ENCODE measurements at regions not wholly inside any gene's neighbourhood (a gene's known extent, or its start where the extent isn't known, plus 50 kb on each side); places are given as distances from the start of the nearest gene placed in this dataset.

GRCh38 chr9:1581926-1582325, 433.2 kb upstream of the SMARCA2 start:
- DNase-seq (ENCODE audit: low spot score in 2 of 2) = no peak
- H3K4me3 ChIP-seq = no peak overlapping the region
- intact Hi-C loops (cut with DNase I; ENCODE audit: low total_unique reads) = no loop called here

DNA sequence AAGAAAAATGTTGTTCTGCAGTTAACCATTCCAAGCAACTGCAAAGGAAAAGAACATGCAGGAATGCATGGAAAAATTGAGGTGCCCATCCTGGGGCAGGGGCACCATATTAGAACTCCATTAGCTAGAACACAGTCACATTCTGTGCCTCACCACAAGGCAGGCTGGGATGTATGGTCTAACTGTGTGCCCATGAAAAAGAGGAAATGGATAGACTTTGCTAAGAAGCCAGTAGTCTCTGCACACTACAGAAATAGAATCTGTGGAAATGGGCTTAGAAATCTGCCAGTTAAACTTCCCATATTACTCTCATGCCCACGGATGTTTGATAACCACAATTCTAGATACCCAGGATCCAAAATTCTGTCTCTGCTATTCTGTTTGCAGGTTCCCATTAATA, 423.8 kb upstream of the SMARCA2 start:
- Histone ChIP-seq H3K4me3 (no peak overlapping the region), H3K9me3 (no peaks in the 10 kb centered on the region), H3K36me3 (no peaks in the 10 kb centered on the region), H3K27me3 (no peaks in the 10 kb centered on the region), H3K27ac (no peak overlapping the region), H3K4me1 (no peaks in the 10 kb centered on the region)
- no peak for DNase-seq (ENCODE audit: low spot score in 2 of 2)
- TF ChIP-seq POLR2A (IDR thresholded peaks at IDR 0.05) (no peak), POLR2AphosphoS5 (IDR thresholded peaks at IDR 0.05) (no peak)
- TF ChIP-seq, protein P1, sequence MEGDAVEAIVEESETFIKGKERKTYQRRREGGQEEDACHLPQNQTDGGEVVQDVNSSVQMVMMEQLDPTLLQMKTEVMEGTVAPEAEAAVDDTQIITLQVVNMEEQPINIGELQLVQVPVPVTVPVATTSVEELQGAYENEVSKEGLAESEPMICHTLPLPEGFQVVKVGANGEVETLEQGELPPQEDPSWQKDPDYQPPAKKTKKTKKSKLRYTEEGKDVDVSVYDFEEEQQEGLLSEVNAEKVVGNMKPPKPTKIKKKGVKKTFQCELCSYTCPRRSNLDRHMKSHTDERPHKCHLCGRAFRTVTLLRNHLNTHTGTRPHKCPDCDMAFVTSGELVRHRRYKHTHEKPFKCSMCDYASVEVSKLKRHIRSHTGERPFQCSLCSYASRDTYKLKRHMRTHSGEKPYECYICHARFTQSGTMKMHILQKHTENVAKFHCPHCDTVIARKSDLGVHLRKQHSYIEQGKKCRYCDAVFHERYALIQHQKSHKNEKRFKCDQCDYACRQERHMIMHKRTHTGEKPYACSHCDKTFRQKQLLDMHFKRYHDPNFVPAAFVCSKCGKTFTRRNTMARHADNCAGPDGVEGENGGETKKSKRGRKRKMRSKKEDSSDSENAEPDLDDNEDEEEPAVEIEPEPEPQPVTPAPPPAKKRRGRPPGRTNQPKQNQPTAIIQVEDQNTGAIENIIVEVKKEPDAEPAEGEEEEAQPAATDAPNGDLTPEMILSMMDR (IDR thresholded peaks at IDR 0.05) = no peak
- intact Hi-C loops (cut with DNase I; ENCODE audit: low total_unique reads) = no loop called here

More at GRCh38 chr9:1581926-1582325, 433.2 kb upstream of the SMARCA2 start:
- no peak overlapping the region for H3K27ac ChIP-seq
- TF ChIP-seq POLR2A (IDR thresholded peaks at IDR 0.05) (no peak), POLR2AphosphoS5 (IDR thresholded peaks at IDR 0.05) (no peak)
- TF ChIP-seq, protein P1 (IDR thresholded peaks at IDR 0.05) = no peak
- H3K27me3 ChIP-seq = no peaks in the 10 kb centered on the region
- no peaks in the 10 kb centered on the region for H3K9me3 ChIP-seq
- no peaks in the 10 kb centered on the region for H3K4me1 ChIP-seq
- H3K36me3 ChIP-seq = no peaks in the 10 kb centered on the region

DNA sequence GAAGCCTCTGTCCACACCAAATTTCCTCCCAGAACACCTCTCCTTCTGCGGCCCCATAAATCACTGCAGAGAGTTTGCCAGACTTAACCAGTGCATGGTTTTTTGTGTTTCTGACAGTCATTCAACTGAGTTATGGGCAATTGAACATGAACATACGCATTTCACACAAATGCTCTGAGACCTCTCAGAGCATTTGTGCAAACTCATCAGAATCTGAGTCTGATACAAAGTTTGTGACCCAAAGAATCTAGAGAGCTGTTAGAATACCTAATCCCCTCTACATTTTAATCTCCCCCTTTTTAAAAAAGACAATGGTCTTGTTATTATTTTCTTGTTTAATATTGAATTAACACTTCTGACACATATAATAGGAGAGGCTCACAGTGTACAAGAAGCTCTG, 416.9 kb upstream of the SMARCA2 start:
- Histone ChIP-seq H3K36me3 (no peaks in the 10 kb centered on the region), H3K4me3 (no peak overlapping the region), H3K4me1 (no peaks in the 10 kb centered on the region), H3K9me3 (no peaks in the 10 kb centered on the region), H3K27ac (no peak overlapping the region), H3K27me3 (peaks cover 0 to 3% of the 10 kb centered on the region in 2 donors)
- intact Hi-C loops (cut with DNase I; ENCODE audit: low total_unique reads) = no loop called here
- DNase-seq (ENCODE audit: low spot score in 2 of 2) = no peak
- TF ChIP-seq, protein P1 (IDR thresholded peaks at IDR 0.05) = no peak
- TF ChIP-seq POLR2AphosphoS5 (IDR thresholded peaks at IDR 0.05) (no peak), POLR2A (IDR thresholded peaks at IDR 0.05) (no peak)

DNA sequence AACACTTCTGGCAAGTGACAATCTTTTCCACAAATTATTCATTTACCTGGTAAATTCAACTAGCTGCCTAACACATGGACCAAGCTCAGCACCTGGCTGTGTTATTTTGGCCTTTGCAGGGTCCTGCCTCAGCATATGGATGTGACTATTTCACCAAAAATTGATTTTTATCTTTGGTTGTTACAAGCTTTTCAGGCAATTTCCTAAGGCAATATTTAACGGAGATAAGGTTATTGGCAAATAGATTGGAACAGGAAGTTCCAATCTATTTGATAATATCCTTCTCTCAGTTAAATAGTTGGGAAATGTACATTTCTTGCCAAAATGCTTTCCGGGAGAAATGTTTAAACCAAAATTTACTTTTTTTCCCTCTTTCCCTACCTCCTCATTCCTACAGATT, 415.2 kb upstream of the SMARCA2 start:
- no peak overlapping the region for H3K27ac ChIP-seq
- no peak for DNase-seq (ENCODE audit: low spot score in 2 of 2)
- TF ChIP-seq, protein P1 (IDR thresholded peaks at IDR 0.05) = no peak
- TF ChIP-seq POLR2A (IDR thresholded peaks at IDR 0.05) = no peak
- TF ChIP-seq POLR2AphosphoS5 (IDR thresholded peaks at IDR 0.05) = no peak

GRCh38 chr9:1604942-1605560, 410.1 kb upstream of the SMARCA2 start:
- TF ChIP-seq POLR2AphosphoS5 (IDR thresholded peaks at IDR 0.05) = no peak
- TF ChIP-seq, protein P1 (IDR thresholded peaks at IDR 0.05) = peak in 2 of 3 donors; percentile 10 to 65
- no peaks in the 10 kb centered on the region for H3K36me3 ChIP-seq
- no peaks in the 10 kb centered on the region for H3K4me1 ChIP-seq
- no peak overlapping the region for H3K27ac ChIP-seq
- DNase-seq (ENCODE audit: low spot score in 2 of 2) = no peak
- H3K27me3 ChIP-seq = peaks cover 0 to 3% of the 10 kb centered on the region in 2 donors
- intact Hi-C loops (cut with DNase I; ENCODE audit: low total_unique reads) = no loop called here
- H3K4me3 ChIP-seq = no peak overlapping the region
- no peaks in the 10 kb centered on the region for H3K9me3 ChIP-seq

More for the DNA sequence above, 415.2 kb upstream of the SMARCA2 start:
- Histone ChIP-seq H3K4me3 (no peak overlapping the region), H3K27me3 (peaks cover 0 to 3% of the 10 kb centered on the region in 2 donors), H3K4me1 (no peaks in the 10 kb centered on the region), H3K9me3 (no peaks in the 10 kb centered on the region), H3K36me3 (no peaks in the 10 kb centered on the region)
- intact Hi-C loops (cut with DNase I; ENCODE audit: low total_unique reads) = no loop called here
